Left colon (tissue), 2 donors: ENCODE measurements at regions not wholly inside any gene's neighbourhood (a gene's known extent, or its start where the extent isn't known, plus 50 kb on each side); places are given as distances from the start of the nearest gene placed in this dataset.
A peak's percentile ranks its signal among the peaks of the same experiment; 100 is the strongest.

Experiments used
- ATAC-seq: fragments of 200-7000 bp; cut with Tn5 transposase; one replicate; pipeline ENCODE4 v1.9.1; 2020; ENCODE audit warnings: mild to moderate bottlenecking, moderate library complexity
- DNase-seq, 2 donors: peaks; one replicate each; pipeline ENCODE4 v3.0.0-alpha.2; 2020
- intact Hi-C, 2 donors: fragments of 100-400 bp; cut with DNase I in 1 of 2; cut with micrococcal nuclease in 1 of 2; formaldehyde crosslinking; loops; one replicate each; pipeline versions ENCODE4 v1.11.2 to v1.14.0; 2022; cut with DNase I, micrococcal nuclease
- donor health status: DM: no; HTN: no; CAD: no.
- donor health status: DM: yes; HTN: yes; CAD: no.

- ATAC-seq, result no peak
- no peak for DNase-seq
- intact Hi-C loops, result no loop called here
Observed at GRCh38 chr1:184919892-184920291, 54.4 kb downstream of the NIBAN1 start.

GRCh38 chr1:184915463-184916090 lies 58.7 kb downstream of the NIBAN1 start:
- intact Hi-C loops, result no loop called here
- DNase-seq (no peak), ATAC-seq (no peak)

- ATAC-seq (no peak), DNase-seq (no peak)
- intact Hi-C loops, result no loop called here
Observed at GRCh38 chr1:184914149-184914548, 60.2 kb downstream of the NIBAN1 start.

GRCh38 chr1:184912392-184912791 lies 61.9 kb downstream of the NIBAN1 start:
- ATAC-seq (no peak), DNase-seq (no peak)
- intact Hi-C loops, result no loop called here

- DNase-seq (no peak), ATAC-seq (no peak)
Observed at GRCh38 chr1:184911830-184912229, 62.5 kb downstream of the NIBAN1 start.

GRCh38 chr1:184911103-184911745 lies 63.1 kb downstream of the NIBAN1 start:
- ATAC-seq, result no peak
- no peak for DNase-seq
- intact Hi-C loops, result no loop called here

More at GRCh38 chr1:184911830-184912229, 62.5 kb downstream of the NIBAN1 start:
- intact Hi-C loops, result no loop called here

- intact Hi-C loops, result no loop called here
- DNase-seq (peak in 1 of 2 donors; percentile 34), ATAC-seq (no peak)
Observed at GRCh38 chr1:184910691-184911091, 63.6 kb downstream of the NIBAN1 start.

- no peak for ATAC-seq
- intact Hi-C loops, result no loop called here
- DNase-seq, result no peak
Observed at GRCh38 chr1:184910005-184910404, 64.3 kb downstream of the NIBAN1 start.

- ATAC-seq (no peak), DNase-seq (no peak)
Observed at GRCh38 chr1:184909019-184909418, 65.3 kb downstream of the NIBAN1 start.

GRCh38 chr1:184908506-184908905 lies 65.8 kb downstream of the NIBAN1 start:
- intact Hi-C loops, result no loop called here
- DNase-seq (no peak), ATAC-seq (no peak)

More at GRCh38 chr1:184909019-184909418, 65.3 kb downstream of the NIBAN1 start:
- intact Hi-C loops, result no loop called here

GRCh38 chr1:184907500-184907899 lies 66.8 kb downstream of the NIBAN1 start:
- intact Hi-C loops, result no loop called here
- ATAC-seq (no peak), DNase-seq (no peak)

- ATAC-seq, result no peak
- DNase-seq, result no peak
- intact Hi-C loops, result no loop called here
Observed at GRCh38 chr1:184906761-184907160, 67.5 kb downstream of the NIBAN1 start.

GRCh38 chr1:184905601-184906322 lies 68.5 kb downstream of the NIBAN1 start:
- intact Hi-C loops, result no loop called here

GRCh38 chr1:184903111-184903692 lies 71.1 kb downstream of the NIBAN1 start:
- ATAC-seq (no peak), DNase-seq (no peak)
- intact Hi-C loops, result no loop called here

More at GRCh38 chr1:184905601-184906322, 68.5 kb downstream of the NIBAN1 start:
- ATAC-seq (peak; percentile 98), DNase-seq (no peak)

GRCh38 chr1:184900507-184900906 lies 73.8 kb downstream of the NIBAN1 start:
- intact Hi-C loops, result no loop called here
- DNase-seq, result no peak
- ATAC-seq, result no peak

- intact Hi-C loops, result no loop called here
- ATAC-seq (no peak), DNase-seq (no peak)
Observed at GRCh38 chr1:184896000-184896399, 78.3 kb downstream of the NIBAN1 start.

- intact Hi-C loops, result no loop called here
- DNase-seq (no peak), ATAC-seq (no peak)
Observed at GRCh38 chr1:184895086-184895485, 79.2 kb downstream of the NIBAN1 start.

- intact Hi-C loops, result no loop called here
- DNase-seq, result no peak
- no peak for ATAC-seq
Observed at GRCh38 chr1:184893695-184894094, 80.6 kb downstream of the NIBAN1 start.

GRCh38 chr1:184892116-184892515 lies 82.2 kb downstream of the NIBAN1 start:
- intact Hi-C loops, result no loop called here
- DNase-seq, result no peak
- no peak for ATAC-seq

- DNase-seq, result no peak
- intact Hi-C loops, result no loop called here
- no peak for ATAC-seq
Observed at GRCh38 chr1:184891440-184891839, 82.9 kb downstream of the NIBAN1 start.
